Nephron progenitor cell (in vitro differentiated cells): ENCODE measurements at regions not wholly inside any gene's neighbourhood (a gene's known extent, or its start where the extent isn't known, plus 50 kb on each side); places are given as distances from the start of the nearest gene placed in this dataset.

ENCODE experiments used
- DNase-seq: peaks from one replicate; pipeline ENCODE4 v3.0.0; 2021
- H3K27ac Mint-ChIP-seq: 2 replicates; pipeline ENCODE4 v1.8.0; 2021; ENCODE audit warnings: mild to moderate bottlenecking, moderate library complexity, mixed read lengths
- H3K27me3 Mint-ChIP-seq: 2 replicates; pipeline ENCODE4 v1.8.0; 2021; ENCODE audit warnings: mild to moderate bottlenecking, low read depth, mixed read lengths; ENCODE audit not compliant: poor library complexity
- H3K36me3 Mint-ChIP-seq: 2 replicates; pipeline ENCODE4 v1.8.0; 2021; ENCODE audit warnings: low read depth, mixed read lengths
- H3K4me1 Mint-ChIP-seq: 2 replicates; pipeline ENCODE4 v1.8.0; 2021; ENCODE audit warnings: mixed read lengths
- H3K4me3 Mint-ChIP-seq: 2 replicates; pipeline ENCODE4 v1.8.0; 2021; ENCODE audit warnings: mild to moderate bottlenecking, moderate library complexity, mixed read lengths
- H3K9me3 Mint-ChIP-seq: 2 replicates; pipeline ENCODE4 v1.8.0; 2021; ENCODE audit warnings: mild to moderate bottlenecking, moderate library complexity, mixed read lengths
- TF ChIP-seq, protein P1 (sequence below): fragments of 200-600 bp; sonication (generic); IDR thresholded peaks from 2 replicates; pipeline ENCODE4 v1.5.0; 2021; ENCODE audit warnings: antibody characterized with exemption

DNA sequence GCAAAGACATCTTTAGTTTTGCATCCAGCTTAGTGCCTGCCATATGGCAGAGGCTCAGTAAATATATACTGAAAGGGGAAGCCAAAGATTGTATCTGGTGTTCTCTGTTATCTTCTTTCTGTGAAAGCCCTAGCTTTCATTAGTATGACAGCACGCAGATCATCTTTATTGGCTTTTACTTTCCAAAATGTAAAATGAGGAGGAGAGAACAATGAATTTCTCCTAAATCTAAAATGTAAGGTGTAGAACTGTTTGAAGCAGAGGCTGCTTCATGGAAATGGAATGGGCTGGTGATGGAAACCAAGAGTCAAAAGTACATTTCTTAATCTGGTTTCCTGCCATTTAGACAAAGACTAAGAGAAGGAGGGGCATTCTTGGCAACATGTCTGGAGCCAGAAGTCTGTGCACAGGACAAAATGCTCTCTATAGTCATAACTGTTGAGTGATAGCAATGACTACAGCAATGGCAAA lies 1029.9 kb upstream of the PIK3C3 start:
- Mint-ChIP-seq H3K27me3 (no peaks in the 10 kb centered on the region), H3K36me3 (peaks cover 4% of the 10 kb centered on the region), H3K9me3 (peaks cover 9% of the 10 kb centered on the region), H3K4me3 (no peak overlapping the region), H3K4me1 (peaks cover 55% of the 10 kb centered on the region), H3K27ac (no peak overlapping the region)
- TF ChIP-seq, protein P1, sequence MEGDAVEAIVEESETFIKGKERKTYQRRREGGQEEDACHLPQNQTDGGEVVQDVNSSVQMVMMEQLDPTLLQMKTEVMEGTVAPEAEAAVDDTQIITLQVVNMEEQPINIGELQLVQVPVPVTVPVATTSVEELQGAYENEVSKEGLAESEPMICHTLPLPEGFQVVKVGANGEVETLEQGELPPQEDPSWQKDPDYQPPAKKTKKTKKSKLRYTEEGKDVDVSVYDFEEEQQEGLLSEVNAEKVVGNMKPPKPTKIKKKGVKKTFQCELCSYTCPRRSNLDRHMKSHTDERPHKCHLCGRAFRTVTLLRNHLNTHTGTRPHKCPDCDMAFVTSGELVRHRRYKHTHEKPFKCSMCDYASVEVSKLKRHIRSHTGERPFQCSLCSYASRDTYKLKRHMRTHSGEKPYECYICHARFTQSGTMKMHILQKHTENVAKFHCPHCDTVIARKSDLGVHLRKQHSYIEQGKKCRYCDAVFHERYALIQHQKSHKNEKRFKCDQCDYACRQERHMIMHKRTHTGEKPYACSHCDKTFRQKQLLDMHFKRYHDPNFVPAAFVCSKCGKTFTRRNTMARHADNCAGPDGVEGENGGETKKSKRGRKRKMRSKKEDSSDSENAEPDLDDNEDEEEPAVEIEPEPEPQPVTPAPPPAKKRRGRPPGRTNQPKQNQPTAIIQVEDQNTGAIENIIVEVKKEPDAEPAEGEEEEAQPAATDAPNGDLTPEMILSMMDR, result no peak
- no peak for DNase-seq

DNA sequence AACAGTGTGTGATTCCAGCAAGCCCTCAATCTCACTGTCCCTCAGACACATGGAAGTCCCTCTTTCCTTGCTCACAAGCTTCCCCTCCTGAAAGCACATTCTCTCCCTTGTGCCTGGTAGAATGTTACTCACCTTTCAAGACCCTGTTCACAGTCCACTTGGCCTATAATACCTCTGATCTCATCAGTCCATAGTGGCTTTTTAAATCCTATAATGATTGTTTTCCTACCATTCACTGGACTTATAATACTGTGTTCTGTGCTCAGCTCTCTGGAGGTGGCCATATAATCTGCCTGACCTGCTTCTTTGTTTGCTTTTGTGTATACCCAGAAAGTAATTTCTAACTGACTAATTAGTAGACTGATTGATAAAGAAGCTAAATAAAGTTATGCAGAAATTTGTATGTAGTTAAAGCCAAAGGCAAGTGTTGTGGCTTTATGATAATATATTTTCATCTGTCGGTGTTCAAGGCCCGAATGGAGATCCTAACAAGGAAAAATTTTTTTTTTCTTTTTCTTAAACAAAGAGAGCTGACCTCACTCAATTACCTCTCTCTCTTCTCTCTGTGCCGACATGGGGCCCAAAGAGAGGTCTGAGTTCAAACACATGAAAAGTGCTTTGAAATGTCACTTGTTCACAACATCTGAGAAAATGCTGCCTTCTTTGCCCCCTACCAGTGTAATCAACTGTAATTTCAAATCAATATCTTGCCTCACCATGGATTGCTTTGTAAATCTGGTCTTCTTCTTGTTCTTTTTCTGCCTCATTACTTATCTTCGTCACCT lies 1033.0 kb upstream of the PIK3C3 start:
- peaks cover 10% of the 10 kb centered on the region for H3K36me3 Mint-ChIP-seq
- H3K27me3 Mint-ChIP-seq, result no peaks in the 10 kb centered on the region
- H3K4me1 Mint-ChIP-seq, result peaks cover 37% of the 10 kb centered on the region
- H3K4me3 Mint-ChIP-seq, result no peak overlapping the region
- DNase-seq, result no peak
- H3K27ac Mint-ChIP-seq, result peak overlapping the region; percentile 99
- TF ChIP-seq, protein P1, result no peak
- H3K9me3 Mint-ChIP-seq, result peaks cover 16% of the 10 kb centered on the region

DNA sequence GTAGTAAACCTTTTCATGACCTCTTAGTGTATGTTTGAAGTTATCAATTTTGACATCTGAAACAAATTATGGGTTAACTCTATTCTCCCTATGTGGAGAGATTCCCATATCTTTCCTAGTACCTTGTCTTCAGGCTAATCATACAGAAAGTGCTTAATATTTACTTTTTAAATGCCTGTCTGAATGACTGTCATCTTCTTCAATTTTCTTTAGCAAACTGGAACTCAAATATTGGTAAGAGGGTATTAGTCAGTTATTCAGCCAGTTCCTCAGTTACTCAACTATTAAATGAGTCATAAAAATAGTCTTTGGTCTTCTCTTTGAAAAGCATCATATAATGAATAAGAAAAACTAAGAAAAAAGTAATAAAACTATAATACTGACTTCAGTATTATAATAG lies 1038.0 kb upstream of the PIK3C3 start:
- H3K36me3 Mint-ChIP-seq, result peaks cover 5% of the 10 kb centered on the region
- no peak for DNase-seq

DNA sequence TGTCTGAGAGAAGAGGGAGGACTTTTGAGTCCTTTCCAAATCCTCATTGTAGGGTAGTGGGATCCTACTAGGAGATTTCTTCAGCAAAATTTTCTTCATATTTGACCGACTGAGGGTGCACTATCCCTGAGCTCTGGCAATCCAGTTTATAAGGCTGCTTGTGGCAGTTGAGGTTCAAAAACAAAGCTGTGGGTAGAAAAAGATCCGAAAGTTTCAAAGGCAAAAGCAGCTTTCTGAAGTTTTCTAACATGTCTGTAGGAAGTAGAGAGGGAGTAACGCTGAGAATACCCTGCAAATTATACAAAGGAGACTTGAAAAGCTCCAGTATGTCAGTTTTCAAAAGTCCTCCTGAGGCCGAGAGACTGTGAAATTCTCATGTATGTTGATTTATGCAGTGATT lies 1039.3 kb upstream of the PIK3C3 start:
- H3K27ac Mint-ChIP-seq, result no peak overlapping the region
- no peaks in the 10 kb centered on the region for H3K27me3 Mint-ChIP-seq
- peaks cover 10% of the 10 kb centered on the region for H3K4me1 Mint-ChIP-seq
- DNase-seq, result no peak
- TF ChIP-seq, protein P1, result no peak
- H3K9me3 Mint-ChIP-seq, result peaks cover 7% of the 10 kb centered on the region
- peaks cover 5% of the 10 kb centered on the region for H3K36me3 Mint-ChIP-seq
- no peak overlapping the region for H3K4me3 Mint-ChIP-seq

More for the DNA sequence above, 1038.0 kb upstream of the PIK3C3 start:
- Mint-ChIP-seq H3K27ac (peak overlapping the region; percentile 89), H3K4me1 (peaks cover 23% of the 10 kb centered on the region), H3K27me3 (no peaks in the 10 kb centered on the region), H3K4me3 (no peak overlapping the region), H3K9me3 (peaks cover 7% of the 10 kb centered on the region)
- TF ChIP-seq, protein P1, result no peak

DNA sequence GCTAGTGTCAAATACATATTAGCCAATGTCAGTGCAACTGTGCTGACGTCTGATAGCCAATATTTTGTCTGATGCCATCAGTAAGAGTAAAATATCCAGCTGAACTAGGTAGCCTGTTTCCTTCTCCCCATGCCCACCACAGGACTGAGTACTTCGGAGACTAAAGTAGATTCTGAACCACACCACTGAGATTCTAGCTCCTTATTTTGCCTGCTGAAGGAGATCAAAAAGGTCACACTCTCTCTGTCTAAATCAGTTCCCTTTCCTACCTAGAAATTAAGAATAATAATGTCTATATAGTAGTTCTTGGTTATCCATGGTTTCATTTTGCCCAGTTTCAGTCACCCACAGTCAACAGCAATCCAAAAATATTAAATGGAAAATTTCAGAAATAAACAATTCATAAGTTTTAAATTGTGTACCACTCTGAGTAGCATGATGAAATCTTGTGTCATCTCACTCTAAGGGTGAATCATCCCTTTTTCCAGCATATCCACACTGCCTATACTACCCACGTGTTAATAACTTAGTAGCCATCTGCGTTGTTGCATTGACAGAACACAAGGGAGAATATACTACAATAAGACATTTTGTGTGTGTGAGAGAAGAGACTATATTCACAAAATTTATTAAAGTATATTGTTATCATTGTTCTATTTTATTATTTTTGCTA lies 1043.3 kb upstream of the PIK3C3 start:
- no peak for DNase-seq
- Mint-ChIP-seq H3K36me3 (no peaks in the 10 kb centered on the region), H3K4me1 (peaks cover 9% of the 10 kb centered on the region), H3K27me3 (peaks cover 3% of the 10 kb centered on the region), H3K4me3 (no peak overlapping the region), H3K27ac (no peak overlapping the region), H3K9me3 (no peaks in the 10 kb centered on the region)
- TF ChIP-seq, protein P1, result no peak
